HG02870 (cell line): ENCODE measurements at regions not wholly inside any gene's neighbourhood (a gene's known extent, or its start where the extent isn't known, plus 50 kb on each side); places are given as distances from the start of the nearest gene placed in this dataset.
"Not testable (repeated sequence)": the region's sequence is repeated elsewhere in the genome, so short reads cannot be mapped to it uniquely, and the experiment has no call there.

Source experiments
- ATAC-seq: cut with Tn5 transposase; IDR thresholded peaks from one replicate; pipeline ENCODE4 v1.9.1; 2021; ENCODE audit warnings: mild to moderate bottlenecking, moderate library complexity; ENCODE audit not compliant: unreplicated experiment

GRCh38 chr17:55903028-55903690 is 152.3 kb downstream of the PCTP start:
- no peak for ATAC-seq

- ATAC-seq, result no peak
Measured at GRCh38 chr17:55909776-55910175, 158.9 kb downstream of the PCTP start.

- no peak for ATAC-seq
Measured at GRCh38 chr17:55911186-55911585, 160.3 kb downstream of the PCTP start.

GRCh38 chr17:55925440-55925839 is 174.6 kb downstream of the PCTP start:
- no peak for ATAC-seq

- ATAC-seq, result no peak
Measured at GRCh38 chr17:55926276-55926990, 175.6 kb downstream of the PCTP start.

- ATAC-seq, result no peak
Measured at GRCh38 chr17:55930291-55930809, 179.5 kb downstream of the PCTP start.

- ATAC-seq, result no peak
Measured at GRCh38 chr17:55931446-55931845, 180.6 kb downstream of the PCTP start.

GRCh38 chr17:55932973-55933372 is 182.1 kb downstream of the PCTP start:
- ATAC-seq, result no peak

GRCh38 chr17:55939181-55939810 is 188.4 kb downstream of the PCTP start:
- not testable (repeated sequence) for ATAC-seq

GRCh38 chr17:55959756-55960155 is 193.5 kb upstream of the ANKFN1 start:
- no peak for ATAC-seq

GRCh38 chr17:55961386-55961785 is 191.9 kb upstream of the ANKFN1 start:
- no peak for ATAC-seq

GRCh38 chr17:55962951-55963401 is 190.3 kb upstream of the ANKFN1 start:
- no peak for ATAC-seq

GRCh38 chr17:55964191-55964590 is 189.1 kb upstream of the ANKFN1 start:
- no peak for ATAC-seq

- no peak for ATAC-seq
Measured at GRCh38 chr17:55965051-55965450, 188.2 kb upstream of the ANKFN1 start.

GRCh38 chr17:55969562-55970324 is 183.5 kb upstream of the ANKFN1 start:
- ATAC-seq, result no peak

- ATAC-seq, result no peak
Measured at GRCh38 chr17:55978578-55978977, 174.7 kb upstream of the ANKFN1 start.

GRCh38 chr17:55983096-55983495 is 170.2 kb upstream of the ANKFN1 start:
- ATAC-seq, result no peak

- ATAC-seq, result no peak
Measured at GRCh38 chr17:55986817-55987216, 166.5 kb upstream of the ANKFN1 start.

GRCh38 chr17:55988861-55989260 is 164.4 kb upstream of the ANKFN1 start:
- no peak for ATAC-seq

GRCh38 chr17:55990332-55991006 is 162.8 kb upstream of the ANKFN1 start:
- no peak for ATAC-seq
